ENCODE measurements at regions not wholly inside any gene's neighbourhood (a gene's known extent, or its start where the extent isn't known, plus 50 kb on each side); places are given as distances from the start of the nearest gene placed in this dataset.

DNA sequence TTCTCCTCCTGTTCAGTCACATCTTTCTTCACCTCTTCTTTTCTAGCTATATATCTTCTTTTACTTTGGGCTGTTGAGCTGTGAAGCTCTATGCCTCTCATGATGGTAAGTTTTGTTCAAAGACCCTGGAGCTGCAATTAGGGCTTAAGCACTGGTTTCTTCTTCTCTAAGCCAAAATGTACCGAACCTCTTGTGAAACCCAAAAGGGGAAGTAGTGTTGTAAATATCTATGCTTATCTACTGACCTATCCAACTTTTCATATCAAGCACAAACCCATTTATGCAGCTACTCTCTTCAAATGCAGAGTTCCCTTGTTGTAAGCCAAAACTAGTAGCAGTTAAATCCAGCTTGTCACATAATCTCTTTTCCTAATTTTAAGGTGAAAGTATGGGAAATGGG, 123.6 kb upstream of the CD96 start:
- ATAC-seq (no peak), DNase-seq (no peak)
- TF ChIP-seq CTCF (IDR thresholded peaks at IDR 0.05) = no peak
- H3K4me3 ChIP-seq = no peak overlapping the region
- intact Hi-C loops (cut with DNase I) = no loop called here
- H3K27me3 ChIP-seq (ENCODE audit: low read depth) = no peaks in the 10 kb centered on the region
- no peaks in the 10 kb centered on the region for H3K4me1 ChIP-seq
- no peak overlapping the region for H3K27ac ChIP-seq
- no peaks in the 10 kb centered on the region for H3K9me3 ChIP-seq
- H3K36me3 ChIP-seq = no peaks in the 10 kb centered on the region

DNA sequence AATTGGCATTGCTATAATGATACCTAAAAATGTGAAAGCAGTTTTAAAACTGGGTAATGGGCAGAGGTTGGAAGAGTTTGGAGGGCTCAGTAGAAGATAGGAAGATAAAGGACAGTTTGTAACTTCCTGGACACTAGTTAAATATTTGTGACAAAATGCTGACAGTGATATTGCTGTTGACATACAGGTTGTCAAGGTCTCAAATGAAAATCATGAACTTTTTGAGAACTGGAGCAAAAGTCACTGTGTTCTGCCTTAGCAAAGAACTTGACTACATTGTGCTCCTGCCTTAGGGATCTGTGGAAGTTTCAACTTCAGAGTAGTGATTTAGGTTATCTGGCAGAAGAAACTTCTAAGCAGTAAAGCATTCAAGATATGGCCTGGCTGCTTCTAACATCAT, 113.7 kb upstream of the CD96 start:
- ATAC-seq = no peak
- H3K27ac ChIP-seq = no peak overlapping the region
- intact Hi-C loops (cut with DNase I) = no loop called here
- TF ChIP-seq CTCF (IDR thresholded peaks at IDR 0.05) = no peak
- no peaks in the 10 kb centered on the region for H3K4me1 ChIP-seq
- H3K36me3 ChIP-seq = no peaks in the 10 kb centered on the region
- no peak for DNase-seq
- H3K27me3 ChIP-seq (ENCODE audit: low read depth) = no peaks in the 10 kb centered on the region
- H3K9me3 ChIP-seq = peaks cover 13% of the 10 kb centered on the region
- no peak overlapping the region for H3K4me3 ChIP-seq

GRCh38 chr3:111434941-111435622, 106.9 kb upstream of the CD96 start:
- TF ChIP-seq CTCF (IDR thresholded peaks at IDR 0.05) = no peak
- H3K27ac ChIP-seq = no peak overlapping the region
- no peaks in the 10 kb centered on the region for H3K4me1 ChIP-seq
- H3K27me3 ChIP-seq (ENCODE audit: low read depth) = no peaks in the 10 kb centered on the region
- ATAC-seq (no peak), DNase-seq (no peak)
- H3K4me3 ChIP-seq = no peak overlapping the region
- H3K36me3 ChIP-seq = no peaks in the 10 kb centered on the region
- intact Hi-C loops (cut with DNase I) = no loop called here
- H3K9me3 ChIP-seq = peaks cover 3% of the 10 kb centered on the region

DNA sequence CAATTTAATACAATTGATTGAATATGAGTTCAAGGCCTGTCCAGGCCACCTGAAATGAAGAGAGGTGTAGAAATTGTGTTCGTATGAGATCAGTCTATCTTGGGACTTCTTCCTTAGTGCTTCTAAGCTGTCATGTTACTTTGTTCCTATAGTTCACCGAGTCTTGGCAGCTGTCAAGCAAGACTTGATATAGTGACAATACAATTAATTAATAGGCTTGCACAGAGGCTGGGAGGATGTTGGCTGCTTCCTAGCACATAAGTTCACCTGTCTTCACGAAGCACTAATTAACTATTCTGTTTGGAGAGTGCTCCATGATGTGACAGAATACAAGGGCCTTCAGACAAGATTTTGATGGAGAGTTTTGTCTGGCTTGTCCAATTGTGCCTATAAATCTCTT, 103.7 kb upstream of the CD96 start:
- ATAC-seq = no peak
- Histone ChIP-seq H3K4me3 (no peak overlapping the region), H3K9me3 (no peaks in the 10 kb centered on the region), H3K36me3 (no peaks in the 10 kb centered on the region), H3K27me3 (ENCODE audit: low read depth) (no peaks in the 10 kb centered on the region), H3K27ac (no peak overlapping the region), H3K4me1 (no peaks in the 10 kb centered on the region)
- DNase-seq = no peak
- intact Hi-C loops (cut with DNase I) = no loop called here
- no peak for TF ChIP-seq CTCF (IDR thresholded peaks at IDR 0.05)

DNA sequence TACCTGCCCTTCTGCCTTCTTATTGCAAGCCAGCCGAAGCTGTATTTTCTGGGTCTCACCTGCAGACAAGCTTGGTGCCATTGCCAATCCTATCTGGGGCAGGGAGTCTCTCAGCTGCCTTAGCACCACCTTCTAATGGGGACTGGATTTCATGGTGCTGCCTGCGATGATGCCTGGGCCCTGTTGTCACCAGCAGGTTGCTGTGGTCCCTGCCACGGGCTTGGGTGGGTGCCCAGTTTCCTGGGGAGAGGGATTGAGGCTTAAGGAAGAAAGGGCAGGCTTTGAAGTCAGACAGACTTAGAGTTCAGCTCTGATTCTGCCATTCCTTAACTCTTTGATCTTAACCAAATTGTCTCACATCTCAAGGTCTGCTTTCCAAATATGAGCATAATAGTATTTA, 87.4 kb upstream of the CD96 start:
- no peak overlapping the region for H3K4me3 ChIP-seq
- H3K9me3 ChIP-seq = no peaks in the 10 kb centered on the region
- no peaks in the 10 kb centered on the region for H3K27me3 ChIP-seq (ENCODE audit: low read depth)
- no peak overlapping the region for H3K27ac ChIP-seq
- no peaks in the 10 kb centered on the region for H3K36me3 ChIP-seq
- no peaks in the 10 kb centered on the region for H3K4me1 ChIP-seq
- intact Hi-C loops (cut with DNase I) = no loop called here
- no peak for TF ChIP-seq CTCF (IDR thresholded peaks at IDR 0.05)
- DNase-seq = no peak
- no peak for ATAC-seq
